HepG2 (cell line): ENCODE measurements at regions not wholly inside any gene's neighbourhood (a gene's known extent, or its start where the extent isn't known, plus 50 kb on each side); places are given as distances from the start of the nearest gene placed in this dataset.

ENCODE experiments used
- ATAC-seq: fragments of 200-7000 bp; cut with Tn5 transposase; 3 replicates; pipeline ENCODE4 v1.9.1; 2020; ENCODE audit warnings: mild to moderate bottlenecking, moderate library complexity
- BruUV-seq: library from RNA; stranded (reverse); fragments of 400-500 nt; replicated peaks from 2 replicates; lab custom pipeline; 2021; lab: Mats Ljungman, UMichigan
- CTCF ChIA-PET: fragments of 300-600 bp; formaldehyde crosslinking; extraction: SDS; loops from one replicate; lab custom pipeline; 2021; ENCODE audit warnings: low total read pairs, inconsistent platforms, low intra/inter-chr PET ratio; lab: Yijun Ruan, JAX
- POLR2A ChIA-PET: fragments of 350-600 bp; sonication (Branson Sonifier 250); formaldehyde crosslinking; loops from one replicate; lab custom pipeline; 2020; ENCODE audit warnings: antibody characterized with exemption, inconsistent platforms; lab: Yijun Ruan, JAX
- DNase-seq: peaks from one replicate; pipeline ENCODE4 v3.0.0-alpha.2; 2015; ENCODE audit warnings: low spot score
- FAIRE-seq: peaks from 3 replicates; lab custom pipeline; 2011; peaks lifted over from hg19 to GRCh38; lab: Jason Lieb, UNC
- H2AFZ ChIP-seq: one replicate; pipeline ENCODE4 v1.6.1; 2011; ENCODE audit warnings: low read length, inconsistent platforms
- H3K27ac ChIP-seq: fragments of 300-600 bp; 3 replicates; pipeline ENCODE4 v1.8.0; 2011; ENCODE audit warnings: mixed run types, mild to moderate bottlenecking, mixed read lengths, low read length, inconsistent platforms; ENCODE audit not compliant: insufficient read depth; ENCODE audit errors: extremely low read length
- H3K27me3 ChIP-seq, 2 experiments: fragments of 200-600 bp in 1 of 2; 2 replicates in 1 of 2; 3 replicates in 1 of 2; pipeline versions ENCODE4 v1.6.0 to v1.8.0; 2011; ENCODE audit warnings: low read length in 2 of 2, mild to moderate bottlenecking in 2 of 2, moderate library complexity in 2 of 2, inconsistent platforms in 1 of 2; ENCODE audit not compliant: insufficient read depth in 2 of 2, control insufficient read depth in 1 of 2
- H3K36me3 ChIP-seq, 2 experiments: fragments of 200-600 bp in 1 of 2; replicated peaks in 1 of 2; 2 replicates in 1 of 2; 3 replicates in 1 of 2; pipeline versions ENCODE4 v1.5.1 to v1.8.0; 2011; ENCODE audit warnings: low read length in 2 of 2, inconsistent platforms in 1 of 2; ENCODE audit not compliant: insufficient read depth in 2 of 2, control insufficient read depth in 1 of 2
- H3K4me1 ChIP-seq: 2 replicates; pipeline ENCODE4 v1.5.1; 2012; ENCODE audit warnings: low read length, inconsistent platforms; ENCODE audit not compliant: insufficient read depth
- H3K4me2 ChIP-seq: 2 replicates; pipeline ENCODE4 v1.6.0; 2011; ENCODE audit warnings: low read depth, low read length, inconsistent platforms
- H3K4me3 ChIP-seq, 3 experiments: fragments of 200-600 bp in 1 of 3; sonication (generic), shearing (Covaris generic) in 1 of 3; replicated peaks in 1 of 3; 2 replicates each; pipeline ENCODE4 v1.5.1; 2011 to 2016; ENCODE audit warnings: low read length in 3 of 3, inconsistent platforms in 2 of 3, low read depth in 2 of 3, mild to moderate bottlenecking in 2 of 3, control low read depth in 1 of 3, mixed read lengths in 1 of 3; ENCODE audit not compliant: insufficient read depth in 1 of 3
- H3K79me2 ChIP-seq: one replicate; pipeline ENCODE4 v1.6.1; 2011; ENCODE audit warnings: low read length, inconsistent platforms; ENCODE audit not compliant: insufficient read depth
- H3K9ac ChIP-seq: 2 replicates; pipeline ENCODE4 v1.6.0; 2011; ENCODE audit warnings: mild to moderate bottlenecking, low read depth, low read length, inconsistent platforms; ENCODE audit not compliant: insufficient read depth
- H3K9me3 ChIP-seq: 2 replicates; pipeline ENCODE4 v1.5.1; 2012; ENCODE audit warnings: mild to moderate bottlenecking, low read length
- H4K20me1 ChIP-seq: 2 replicates; pipeline ENCODE4 v1.6.0; 2011; ENCODE audit warnings: inconsistent platforms, mild to moderate bottlenecking, low read length, moderate library complexity; ENCODE audit not compliant: insufficient read depth
- CCAR2 ChIP-seq: fragments of 200-400 bp; formaldehyde crosslinking; optimal IDR thresholded peaks from 2 replicates; pipeline ENCODE3; 2018; ENCODE audit warnings: low read depth, mild to moderate bottlenecking, low read length, moderate library complexity
- NFIC ChIP-seq: IDR thresholded peaks from 2 replicates; pipeline ENCODE4 v1.6.1; 2012; ENCODE audit warnings: mild to moderate bottlenecking, low read length, inconsistent platforms
- TCF7L2 ChIP-seq: IDR thresholded peaks from 2 replicates; pipeline ENCODE4 v1.6.1; 2011; ENCODE audit warnings: mild to moderate bottlenecking, low read depth, low read length, moderate library complexity
- ZBTB39 ChIP-seq: sonication (generic); formaldehyde crosslinking; IDR thresholded peaks from 2 replicates; pipeline ENCODE4 v1.5.0; 2020; ENCODE audit warnings: missing genetic modification reagents
- ZMYM2 ChIP-seq: sonication (generic); formaldehyde crosslinking; IDR thresholded peaks from 2 replicates; pipeline ENCODE4 v1.8.0; 2022; ENCODE audit warnings: mild to moderate bottlenecking, missing genetic modification reagents
- ZNF101 ChIP-seq: sonication (generic); formaldehyde crosslinking; IDR thresholded peaks from 2 replicates; pipeline ENCODE4 v1.4.0; 2020; ENCODE audit warnings: mild to moderate bottlenecking, low read depth, missing genetic modification reagents, borderline replicate concordance
- ZNF317 ChIP-seq: sonication (generic); formaldehyde crosslinking; IDR thresholded peaks from 2 replicates; pipeline ENCODE4 v1.5.0; 2020; ENCODE audit warnings: mild to moderate bottlenecking, missing genetic modification reagents
- ZNF576 ChIP-seq: sonication (generic); formaldehyde crosslinking; IDR thresholded peaks from 2 replicates; pipeline ENCODE4 v1.4.0; 2020; ENCODE audit warnings: mild to moderate bottlenecking, missing genetic modification reagents
- WGBS: methylation state at CpG from one replicate; pipeline ENCODE4 v1.1.6; 2017; ENCODE audit warnings: low lambda C conversion rate; 5-methylcytosine and 5-hydroxymethylcytosine counted together
- in situ Hi-C: cut with HindIII; loops from 2 replicates; pipeline ENCODE4 v1.10.0; 2017; ENCODE audit warnings: low pct_unique_long_range_greater_than_20kb; ENCODE audit not compliant: extremely low pct_ligation_motif_present
- intact Hi-C: fragments of 100-400 bp; cut with micrococcal nuclease; formaldehyde crosslinking; loops from one replicate; pipeline ENCODE4 v1.10.0; 2022; ENCODE audit not compliant: unreplicated experiment
- TF ChIP-seq, protein P1 (sequence below): sonication (generic); formaldehyde crosslinking; IDR thresholded peaks from 2 replicates; pipeline ENCODE4 v1.8.0; 2022; ENCODE audit warnings: missing genetic modification reagents, mild to moderate bottlenecking, inconsistent platforms, borderline replicate concordance

DNA sequence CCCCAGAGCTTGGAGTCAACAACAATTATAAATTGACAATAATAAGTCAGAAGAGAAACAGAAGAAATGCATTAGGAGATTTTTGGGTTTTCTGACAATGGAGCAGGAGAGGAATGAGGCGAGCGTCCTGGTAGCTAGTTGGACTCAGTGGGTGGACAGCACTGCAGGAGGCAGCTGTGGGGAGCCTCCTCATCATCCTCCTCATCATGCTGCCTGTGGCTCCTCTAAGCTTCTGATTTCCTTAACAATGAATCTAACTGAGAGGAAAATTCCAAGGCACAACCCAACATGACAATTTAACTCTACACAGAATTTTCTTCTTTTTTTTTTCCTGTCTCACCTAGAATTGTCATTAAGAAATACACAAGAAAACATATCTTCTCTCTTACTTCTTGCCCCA lies 357.1 kb upstream of the NOCT start:
- Histone ChIP-seq H3K4me2 (no peak overlapping the region), H2AFZ (no peak overlapping the region), H3K36me3 (no peaks in the 10 kb centered on the region), H4K20me1 (no peaks in the 10 kb centered on the region), H3K9me3 (no peaks in the 10 kb centered on the region), H3K4me3 (no peak overlapping the region), H3K27me3 (no peaks in the 10 kb centered on the region), H3K27ac (no peak overlapping the region), H3K9ac (no peak overlapping the region), H3K79me2 (no peaks in the 10 kb centered on the region), H3K4me1 (no peaks in the 10 kb centered on the region)
- DNase-seq, result no peak
- FAIRE-seq, result no peak
- WGBS, result 2% methylated on average over 2 of the region's 2 CpGs
- ATAC-seq, result no peak
- no TSS peak for BruUV-seq
- CTCF ChIA-PET, result no interaction called here
- POLR2A ChIA-PET, result no interaction called here
- no peak for TF ChIP-seq CCAR2
- no peak for TF ChIP-seq TCF7L2
- TF ChIP-seq ZMYM2 (CRISPR knock-in tag), result no peak
- TF ChIP-seq NFIC, result no peak
- TF ChIP-seq, protein P1, sequence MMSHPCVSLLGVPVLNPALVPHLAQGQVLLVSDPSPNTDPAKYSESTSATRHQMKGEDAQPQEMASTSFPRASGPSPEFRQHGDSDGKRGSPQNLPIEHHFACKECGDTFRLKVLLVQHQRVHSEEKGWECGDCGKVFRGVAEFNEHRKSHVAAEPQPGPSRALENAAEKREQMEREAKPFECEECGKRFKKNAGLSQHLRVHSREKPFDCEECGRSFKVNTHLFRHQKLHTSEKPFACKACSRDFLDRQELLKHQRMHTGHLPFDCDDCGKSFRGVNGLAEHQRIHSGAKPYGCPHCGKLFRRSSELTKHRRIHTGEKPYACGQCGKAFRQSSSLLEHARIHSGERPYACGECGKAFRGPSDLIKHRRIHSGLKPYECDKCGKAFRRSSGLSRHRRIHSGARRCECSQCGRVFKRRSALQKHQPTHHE (CRISPR knock-in tag), result no peak
- no peak for TF ChIP-seq ZNF101 (CRISPR knock-in tag)
- intact Hi-C loops, result no loop called here
- in situ Hi-C loops, result no loop called here

- no peaks in the 10 kb centered on the region for H4K20me1 ChIP-seq
- ChIA-PET CTCF (no interaction called here), POLR2A (no interaction called here)
- DNase-seq (no peak), ATAC-seq (no peak), FAIRE-seq (no peak)
- no peak overlapping the region for H3K27ac ChIP-seq
- H3K36me3 ChIP-seq, result no peaks in the 10 kb centered on the region
- H2AFZ ChIP-seq, result no peak overlapping the region
- BruUV-seq, result no TSS peak
- H3K79me2 ChIP-seq, result no peaks in the 10 kb centered on the region
- intact Hi-C loops, result no loop called here
- H3K9ac ChIP-seq, result no peak overlapping the region
- 5% methylated on average over 3 of the region's 3 CpGs for WGBS
- H3K27me3 ChIP-seq, result no peaks in the 10 kb centered on the region
- no peaks in the 10 kb centered on the region for H3K9me3 ChIP-seq
- TF ChIP-seq ZBTB39 (CRISPR knock-in tag) (no peak), ZNF576 (no peak), ZNF317 (CRISPR knock-in tag) (no peak)
- no peak overlapping the region for H3K4me2 ChIP-seq
- in situ Hi-C loops, result no loop called here
- no peaks in the 10 kb centered on the region for H3K4me1 ChIP-seq
- H3K4me3 ChIP-seq, result no peak overlapping the region
Observed at GRCh38 chr4:138656990-138657389, 358.6 kb upstream of the NOCT start.
